ENCODE measurements at regions not wholly inside any gene's neighbourhood (a gene's known extent, or its start where the extent isn't known, plus 50 kb on each side); places are given as distances from the start of the nearest gene placed in this dataset.

- TF ChIP-seq CTCF (conservative IDR thresholded peaks at IDR 0.05; ENCODE audit: low read depth in 2 of 2) (no peak), JUNB (IDR thresholded peaks at IDR 0.05; ENCODE audit: unreplicated experiment) (no peak), POLR2AphosphoS5 (IDR thresholded peaks at IDR 0.05; ENCODE audit: low read depth) (no peak)
- TF ChIP-seq, protein P1, sequence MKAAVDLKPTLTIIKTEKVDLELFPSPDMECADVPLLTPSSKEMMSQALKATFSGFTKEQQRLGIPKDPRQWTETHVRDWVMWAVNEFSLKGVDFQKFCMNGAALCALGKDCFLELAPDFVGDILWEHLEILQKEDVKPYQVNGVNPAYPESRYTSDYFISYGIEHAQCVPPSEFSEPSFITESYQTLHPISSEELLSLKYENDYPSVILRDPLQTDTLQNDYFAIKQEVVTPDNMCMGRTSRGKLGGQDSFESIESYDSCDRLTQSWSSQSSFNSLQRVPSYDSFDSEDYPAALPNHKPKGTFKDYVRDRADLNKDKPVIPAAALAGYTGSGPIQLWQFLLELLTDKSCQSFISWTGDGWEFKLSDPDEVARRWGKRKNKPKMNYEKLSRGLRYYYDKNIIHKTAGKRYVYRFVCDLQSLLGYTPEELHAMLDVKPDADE (IDR thresholded peaks at IDR 0.05), result no peak
These were observed 1313.7 kb upstream of the NRXN1 start for GRCh38 chr2:52345676-52346075.

Data from GM23338 (cell line).